ENCODE measurements at regions not wholly inside any gene's neighbourhood (a gene's known extent, or its start where the extent isn't known, plus 50 kb on each side); places are given as distances from the start of the nearest gene placed in this dataset.

DNA sequence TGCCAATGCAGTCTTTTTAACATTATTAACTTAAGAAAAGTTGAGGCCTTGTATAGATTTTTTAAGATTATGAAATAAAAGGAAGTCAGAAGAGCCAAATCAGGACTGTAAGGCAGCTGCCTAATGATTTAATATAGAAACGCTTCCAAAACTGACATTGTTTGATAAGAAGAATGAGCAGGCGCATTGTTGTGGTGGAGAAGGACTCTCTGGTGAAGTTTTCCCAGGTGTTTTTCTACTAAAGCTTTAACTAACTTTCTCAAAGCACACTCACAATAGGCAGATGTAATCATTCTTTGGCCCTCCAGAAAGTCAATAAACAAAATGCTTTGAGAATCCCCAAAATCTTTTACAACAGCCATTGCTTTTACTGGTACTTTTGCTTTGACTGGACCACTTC lies 288.6 kb upstream of the FIGN start:
- TF ChIP-seq CTCF (IDR thresholded peaks at IDR 0.05 in 8 of 11, conservative IDR thresholded peaks at IDR 0.05 in 3 of 11) (no peak), POLR2AphosphoS5 (IDR thresholded peaks at IDR 0.05) (no peak), POLR2A (IDR thresholded peaks at IDR 0.05) (no peak)

Data from spleen (tissue), 7 donors.